PC-3 (cell line): ENCODE measurements at regions not wholly inside any gene's neighbourhood (a gene's known extent, or its start where the extent isn't known, plus 50 kb on each side); places are given as distances from the start of the nearest gene placed in this dataset.

Source experiments
- EZH2 ChIP-seq: fragments of 300-600 bp; sonication (generic); IDR thresholded peaks from one replicate; pipeline ENCODE4 v1.6.1; 2017; ENCODE audit warnings: antibody characterized with exemption, mild to moderate bottlenecking, low read length; ENCODE audit not compliant: unreplicated experiment
- EZH2phosphoT487 ChIP-seq: fragments of 300-600 bp; sonication (generic); IDR thresholded peaks from 2 replicates; pipeline ENCODE4 v1.6.1; 2018; ENCODE audit warnings: mild to moderate bottlenecking, antibody characterized with exemption, low read length, borderline replicate concordance
- TF ChIP-seq, protein P1 (sequence below): fragments of 300-600 bp; sonication (generic); conservative IDR thresholded peaks from 2 replicates; pipeline ENCODE4 v1.5.1; 2017; ENCODE audit warnings: antibody characterized with exemption, low read depth, mild to moderate bottlenecking, low read length

DNA sequence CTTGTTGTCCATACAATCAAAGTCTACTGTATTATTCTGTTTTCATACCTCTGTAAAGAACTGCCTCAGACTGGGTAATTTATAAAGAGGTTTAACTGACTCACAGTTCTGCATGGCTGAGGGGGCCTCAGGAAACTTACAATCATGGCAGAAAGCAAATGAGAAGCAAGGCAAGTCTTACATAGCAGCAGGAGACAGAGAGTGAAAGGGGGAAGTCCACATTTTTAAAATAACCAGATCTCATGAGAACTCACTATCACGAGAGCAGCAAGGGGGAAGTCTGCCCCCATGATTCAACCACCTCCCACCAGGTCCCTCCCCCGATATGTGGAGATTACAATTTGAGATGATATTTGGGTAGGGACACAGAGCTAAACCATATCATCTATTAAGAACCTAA is 724.6 kb upstream of the CBLB start:
- TF ChIP-seq, protein P1, sequence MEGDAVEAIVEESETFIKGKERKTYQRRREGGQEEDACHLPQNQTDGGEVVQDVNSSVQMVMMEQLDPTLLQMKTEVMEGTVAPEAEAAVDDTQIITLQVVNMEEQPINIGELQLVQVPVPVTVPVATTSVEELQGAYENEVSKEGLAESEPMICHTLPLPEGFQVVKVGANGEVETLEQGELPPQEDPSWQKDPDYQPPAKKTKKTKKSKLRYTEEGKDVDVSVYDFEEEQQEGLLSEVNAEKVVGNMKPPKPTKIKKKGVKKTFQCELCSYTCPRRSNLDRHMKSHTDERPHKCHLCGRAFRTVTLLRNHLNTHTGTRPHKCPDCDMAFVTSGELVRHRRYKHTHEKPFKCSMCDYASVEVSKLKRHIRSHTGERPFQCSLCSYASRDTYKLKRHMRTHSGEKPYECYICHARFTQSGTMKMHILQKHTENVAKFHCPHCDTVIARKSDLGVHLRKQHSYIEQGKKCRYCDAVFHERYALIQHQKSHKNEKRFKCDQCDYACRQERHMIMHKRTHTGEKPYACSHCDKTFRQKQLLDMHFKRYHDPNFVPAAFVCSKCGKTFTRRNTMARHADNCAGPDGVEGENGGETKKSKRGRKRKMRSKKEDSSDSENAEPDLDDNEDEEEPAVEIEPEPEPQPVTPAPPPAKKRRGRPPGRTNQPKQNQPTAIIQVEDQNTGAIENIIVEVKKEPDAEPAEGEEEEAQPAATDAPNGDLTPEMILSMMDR = no peak
- no peak for TF ChIP-seq EZH2
- TF ChIP-seq EZH2phosphoT487 = no peak
